Panc1 (cell line): ENCODE measurements at regions not wholly inside any gene's neighbourhood (a gene's known extent, or its start where the extent isn't known, plus 50 kb on each side); places are given as distances from the start of the nearest gene placed in this dataset.

Source experiments
- ATAC-seq: fragments of 200-7000 bp; cut with Tn5 transposase; 2 replicates; pipeline ENCODE4 v1.9.1; 2020; ENCODE audit warnings: mild to moderate bottlenecking, moderate library complexity
- BruUV-seq: library from RNA; stranded (reverse); fragments of 400-500 nt; replicated peaks from 2 replicates; lab custom pipeline; 2021; lab: Mats Ljungman, UMichigan
- CTCF ChIA-PET: fragments of 300-600 bp; sonication (Branson Sonifier 250); formaldehyde crosslinking; loops from one replicate; lab custom pipeline; 2022; ENCODE audit warnings: antibody characterized with exemption; lab: Charles Lee
- POLR2A ChIA-PET: fragments of 300-600 bp; sonication (Branson Sonifier 250); formaldehyde crosslinking; loops from one replicate; lab custom pipeline; 2022; ENCODE audit warnings: antibody characterized with exemption; lab: Charles Lee
- DNase-seq: peaks from one replicate; pipeline ENCODE4 v3.0.0-alpha.2; 2010; ENCODE audit warnings: low read depth, low spot score
- H3K27ac ChIP-seq: 2 replicates; pipeline ENCODE4 v1.5.1; 2011; ENCODE audit warnings: mild to moderate bottlenecking, low read length, inconsistent platforms
- H3K27me3 ChIP-seq: fragments of 200-500 bp; sonication (Bioruptor generic); 2 replicates; pipeline ENCODE4 v1.6.0; 2014; ENCODE audit warnings: low read length, inconsistent platforms; ENCODE audit not compliant: control insufficient read depth, insufficient read depth
- H3K36me3 ChIP-seq: fragments of 200-500 bp; sonication (Bioruptor generic); 2 replicates; pipeline ENCODE4 v1.5.1; 2014; ENCODE audit warnings: inconsistent platforms, mild to moderate bottlenecking, low read length, moderate library complexity; ENCODE audit not compliant: control insufficient read depth, insufficient read depth
- H3K4me1 ChIP-seq: 2 replicates; pipeline ENCODE4 v1.5.1; 2011; ENCODE audit warnings: inconsistent platforms, mild to moderate bottlenecking, low read length, moderate library complexity; ENCODE audit not compliant: control insufficient read depth, insufficient read depth
- H3K4me3 ChIP-seq, 2 experiments: 2 replicates each; pipeline ENCODE4 v1.5.1; 2011 to 2012; ENCODE audit warnings: low read depth in 2 of 2, low read length in 2 of 2, mild to moderate bottlenecking in 2 of 2, inconsistent platforms in 1 of 2, moderate library complexity in 1 of 2
- H3K9me3 ChIP-seq: fragments of 200-500 bp; sonication (Bioruptor generic); 2 replicates; pipeline ENCODE4 v1.5.1; 2014; ENCODE audit warnings: low read depth, mild to moderate bottlenecking, inconsistent platforms, low read length, moderate library complexity; ENCODE audit not compliant: control insufficient read depth, insufficient read depth
- CTCF ChIP-seq: fragments of 450-650 bp; IDR thresholded peaks from 2 replicates; pipeline ENCODE4 v1.5.1; 2017; ENCODE audit warnings: mild to moderate bottlenecking
- POLR2AphosphoS5 ChIP-seq: IDR thresholded peaks from 2 replicates; pipeline ENCODE4 v1.6.1; 2012; ENCODE audit warnings: mild to moderate bottlenecking, low read depth, low read length, moderate library complexity
- SIN3A ChIP-seq: IDR thresholded peaks from 2 replicates; pipeline ENCODE4 v1.6.1; 2012; ENCODE audit warnings: low read depth, mild to moderate bottlenecking, low read length, moderate library complexity, borderline replicate concordance; ENCODE audit not compliant: insufficient read depth
- TCF7L2 ChIP-seq: IDR thresholded peaks from 2 replicates; pipeline ENCODE4 v1.6.1; 2011; ENCODE audit warnings: mild to moderate bottlenecking, low read depth, low read length, inconsistent platforms
- in situ Hi-C: cut with HindIII; loops from 2 replicates; pipeline ENCODE4 v1.10.0; 2016; ENCODE audit warnings: low sequenced_read_pairs, low pct_unique_long_range_greater_than_20kb
- intact Hi-C: fragments of 100-400 bp; cut with micrococcal nuclease; formaldehyde crosslinking; loops from one replicate; pipeline ENCODE4 v1.10.0; 2022; ENCODE audit not compliant: unreplicated experiment
- TF ChIP-seq, protein P1 (sequence below), 2 experiments: IDR thresholded peaks; 2 replicates each; pipeline ENCODE4 v1.6.1; 2011 to 2012; ENCODE audit warnings: low read depth in 2 of 2, control low read depth in 1 of 2, low read length in 1 of 2, mild to moderate bottlenecking in 1 of 2, moderate library complexity in 1 of 2; ENCODE audit not compliant: insufficient read depth in 1 of 2

- ChIA-PET POLR2A (no interaction called here), CTCF (no interaction called here)
- Histone ChIP-seq H3K9me3 (no peaks in the 10 kb centered on the region), H3K27me3 (no peaks in the 10 kb centered on the region; the same call in 1 of the 2 replicates), H3K27ac (no peak overlapping the region), H3K4me3 (no peak overlapping the region), H3K36me3 (no peaks in the 10 kb centered on the region), H3K4me1 (no peaks in the 10 kb centered on the region)
- in situ Hi-C loops (no loop called here), intact Hi-C loops (no loop called here)
- no peak for TF ChIP-seq CTCF
- no peak for TF ChIP-seq SIN3A
- TF ChIP-seq POLR2AphosphoS5 = no peak
- DNase-seq = no peak
- no TSS peak for BruUV-seq
- ATAC-seq = no peak
Observed at GRCh38 chr20:4476903-4477500, 209.3 kb upstream of the PRNP start.

DNA sequence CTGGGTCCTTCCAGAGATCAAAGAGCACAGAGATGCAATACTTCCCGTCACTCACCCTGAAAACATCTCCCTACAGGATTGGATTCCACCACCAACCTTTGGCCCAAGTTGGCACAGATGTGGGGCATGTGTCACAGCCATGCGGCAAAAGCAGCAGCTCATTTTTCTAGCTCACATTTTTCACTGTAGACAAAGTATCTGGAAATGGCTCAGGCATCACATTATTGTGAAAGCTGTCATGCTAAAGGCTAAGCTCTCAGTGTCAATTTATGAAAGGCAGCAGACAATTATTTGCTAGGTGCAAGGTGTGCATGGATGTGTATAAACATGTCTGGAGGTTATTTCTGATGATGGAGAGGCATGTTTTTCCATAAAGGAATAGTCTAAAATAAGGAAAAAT, 213.3 kb upstream of the PRNP start:
- intact Hi-C loops (no loop called here), in situ Hi-C loops (no loop called here)
- ATAC-seq (no peak), DNase-seq (no peak)
- H3K4me3 ChIP-seq = no peak overlapping the region
- no TSS peak for BruUV-seq
- ChIA-PET POLR2A (no interaction called here), CTCF (no interaction called here)
- TF ChIP-seq CTCF = no peak
- no peak for TF ChIP-seq POLR2AphosphoS5
- TF ChIP-seq, protein P1, sequence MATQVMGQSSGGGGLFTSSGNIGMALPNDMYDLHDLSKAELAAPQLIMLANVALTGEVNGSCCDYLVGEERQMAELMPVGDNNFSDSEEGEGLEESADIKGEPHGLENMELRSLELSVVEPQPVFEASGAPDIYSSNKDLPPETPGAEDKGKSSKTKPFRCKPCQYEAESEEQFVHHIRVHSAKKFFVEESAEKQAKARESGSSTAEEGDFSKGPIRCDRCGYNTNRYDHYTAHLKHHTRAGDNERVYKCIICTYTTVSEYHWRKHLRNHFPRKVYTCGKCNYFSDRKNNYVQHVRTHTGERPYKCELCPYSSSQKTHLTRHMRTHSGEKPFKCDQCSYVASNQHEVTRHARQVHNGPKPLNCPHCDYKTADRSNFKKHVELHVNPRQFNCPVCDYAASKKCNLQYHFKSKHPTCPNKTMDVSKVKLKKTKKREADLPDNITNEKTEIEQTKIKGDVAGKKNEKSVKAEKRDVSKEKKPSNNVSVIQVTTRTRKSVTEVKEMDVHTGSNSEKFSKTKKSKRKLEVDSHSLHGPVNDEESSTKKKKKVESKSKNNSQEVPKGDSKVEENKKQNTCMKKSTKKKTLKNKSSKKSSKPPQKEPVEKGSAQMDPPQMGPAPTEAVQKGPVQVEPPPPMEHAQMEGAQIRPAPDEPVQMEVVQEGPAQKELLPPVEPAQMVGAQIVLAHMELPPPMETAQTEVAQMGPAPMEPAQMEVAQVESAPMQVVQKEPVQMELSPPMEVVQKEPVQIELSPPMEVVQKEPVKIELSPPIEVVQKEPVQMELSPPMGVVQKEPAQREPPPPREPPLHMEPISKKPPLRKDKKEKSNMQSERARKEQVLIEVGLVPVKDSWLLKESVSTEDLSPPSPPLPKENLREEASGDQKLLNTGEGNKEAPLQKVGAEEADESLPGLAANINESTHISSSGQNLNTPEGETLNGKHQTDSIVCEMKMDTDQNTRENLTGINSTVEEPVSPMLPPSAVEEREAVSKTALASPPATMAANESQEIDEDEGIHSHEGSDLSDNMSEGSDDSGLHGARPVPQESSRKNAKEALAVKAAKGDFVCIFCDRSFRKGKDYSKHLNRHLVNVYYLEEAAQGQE (IDR thresholded peaks at IDR 0.05; ENCODE audit: insufficient read depth in 1 of 2, low read depth in 2 of 2, low read length in 1 of 2) = no peak
- no peak for TF ChIP-seq SIN3A
- TF ChIP-seq TCF7L2 = no peak
- no peaks in the 10 kb centered on the region for H3K27me3 ChIP-seq
- no peaks in the 10 kb centered on the region for H3K4me1 ChIP-seq
- no peaks in the 10 kb centered on the region for H3K9me3 ChIP-seq
- no peaks in the 10 kb centered on the region for H3K36me3 ChIP-seq
- no peak overlapping the region for H3K27ac ChIP-seq
